CD4-positive, alpha-beta T cell treated with Interferon gamma for 1 hour (primary cell): ENCODE measurements at regions not wholly inside any gene's neighbourhood (a gene's known extent, or its start where the extent isn't known, plus 50 kb on each side); places are given as distances from the start of the nearest gene placed in this dataset.

Experiments
- DNase-seq: peaks from one replicate; pipeline ENCODE4 v3.0.0-alpha.2; 2020

- DNase-seq, result no peak
Measured at GRCh38 chr6:8536122-8536521, 100.8 kb upstream of the SLC35B3 start.

- no peak for DNase-seq
Measured at GRCh38 chr6:8535519-8535918, 100.2 kb upstream of the SLC35B3 start.

GRCh38 chr6:8530785-8531435, 95.6 kb upstream of the SLC35B3 start:
- no peak for DNase-seq

GRCh38 chr6:8529250-8529649, 93.9 kb upstream of the SLC35B3 start:
- no peak for DNase-seq

- DNase-seq, result no peak
Measured at GRCh38 chr6:8527818-8528217, 92.5 kb upstream of the SLC35B3 start.

GRCh38 chr6:8526624-8527023, 91.3 kb upstream of the SLC35B3 start:
- DNase-seq, result no peak

GRCh38 chr6:8525370-8525769, 90.0 kb upstream of the SLC35B3 start:
- no peak for DNase-seq

GRCh38 chr6:8513174-8513573, 77.8 kb upstream of the SLC35B3 start:
- DNase-seq, result no peak

- no peak for DNase-seq
Measured at GRCh38 chr6:8507286-8507685, 71.9 kb upstream of the SLC35B3 start.

GRCh38 chr6:8506126-8506525, 70.8 kb upstream of the SLC35B3 start:
- no peak for DNase-seq

- DNase-seq, result no peak
Measured at GRCh38 chr6:8499540-8499939, 64.2 kb upstream of the SLC35B3 start.

GRCh38 chr6:8494730-8495129, 59.4 kb upstream of the SLC35B3 start:
- DNase-seq, result no peak

- DNase-seq, result no peak
Measured at GRCh38 chr6:8492536-8493133, 57.3 kb upstream of the SLC35B3 start.
